ENCODE measurements at regions not wholly inside any gene's neighbourhood (a gene's known extent, or its start where the extent isn't known, plus 50 kb on each side); places are given as distances from the start of the nearest gene placed in this dataset.
"Not testable (repeated sequence)": the region's sequence is repeated elsewhere in the genome, so short reads cannot be mapped to it uniquely, and the experiment has no call there.

DNA sequence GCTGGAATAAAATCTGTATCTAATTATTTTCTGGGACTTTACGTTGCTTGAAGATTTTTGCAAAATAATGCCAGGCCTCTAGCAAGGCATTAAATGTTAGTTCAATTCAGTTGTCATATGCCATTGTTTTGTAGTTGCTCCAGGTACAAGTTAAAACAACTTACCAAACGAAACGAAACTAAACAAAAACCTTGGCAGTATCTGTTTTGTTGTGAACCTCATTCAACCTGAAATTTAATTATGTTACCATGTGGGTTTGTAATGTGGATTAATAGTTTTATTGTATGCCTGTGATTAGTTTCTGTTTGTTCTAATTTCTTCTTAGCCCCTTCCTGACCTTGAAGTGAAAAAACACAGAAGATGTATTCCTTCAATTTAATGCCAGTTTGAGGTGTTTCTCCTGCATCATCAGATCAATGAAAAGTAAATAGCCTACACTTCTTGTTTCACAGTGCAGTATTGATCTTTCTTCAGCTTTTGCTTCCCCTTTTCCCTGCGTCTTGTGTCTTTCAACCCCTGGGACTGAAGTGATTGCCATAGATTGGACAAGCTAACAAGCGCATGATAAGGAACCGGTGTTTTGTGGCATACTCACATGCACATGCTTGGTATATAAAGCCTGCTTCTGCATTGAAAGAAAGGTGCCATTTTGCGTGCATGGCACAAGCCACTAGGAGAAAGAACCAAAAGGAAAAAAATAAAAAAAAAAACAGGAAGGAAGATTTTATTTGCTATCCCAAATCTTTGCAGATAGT, 699.0 kb upstream of the ARRDC3 start:
- FAIRE-seq, result no peak

DNA sequence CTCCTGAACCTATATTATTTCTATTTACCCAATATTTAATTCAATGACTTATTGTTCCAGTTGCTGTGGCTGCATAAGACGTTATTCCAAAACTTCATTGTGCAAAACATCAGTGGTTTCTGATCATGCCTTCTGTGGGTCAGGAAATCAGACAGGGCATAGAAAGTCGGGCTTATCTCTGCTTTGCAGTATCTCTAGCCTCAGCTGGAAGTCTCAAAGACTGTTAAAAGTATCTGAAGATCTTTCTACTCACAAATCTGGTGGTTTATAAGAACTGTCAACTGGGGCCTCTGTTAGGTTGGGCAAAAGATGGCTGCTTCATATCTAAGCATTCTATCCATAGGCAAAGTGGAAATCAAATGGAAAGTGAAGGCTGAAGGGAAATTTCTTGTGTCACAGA, 687.7 kb upstream of the ARRDC3 start:
- no peak for FAIRE-seq

DNA sequence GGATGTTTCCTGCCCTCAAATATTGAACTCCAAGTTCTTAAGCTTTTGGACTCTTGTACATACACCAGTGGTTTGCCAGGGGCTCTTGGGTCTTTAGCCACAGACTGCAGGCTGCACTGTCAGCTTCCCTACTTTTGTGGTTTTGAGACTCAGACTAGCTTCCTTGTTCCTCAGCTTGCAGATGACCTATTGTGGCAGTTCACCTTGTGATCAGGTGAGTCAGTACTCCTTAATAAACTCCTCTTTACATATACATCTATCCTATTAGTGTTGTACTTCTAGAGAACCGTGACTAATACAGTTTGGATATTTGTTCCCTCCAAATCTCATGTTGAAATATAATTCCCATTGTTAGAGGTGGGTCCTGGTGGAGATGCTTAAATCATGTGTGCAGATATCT, 681.9 kb upstream of the ARRDC3 start:
- FAIRE-seq, result no peak

DNA sequence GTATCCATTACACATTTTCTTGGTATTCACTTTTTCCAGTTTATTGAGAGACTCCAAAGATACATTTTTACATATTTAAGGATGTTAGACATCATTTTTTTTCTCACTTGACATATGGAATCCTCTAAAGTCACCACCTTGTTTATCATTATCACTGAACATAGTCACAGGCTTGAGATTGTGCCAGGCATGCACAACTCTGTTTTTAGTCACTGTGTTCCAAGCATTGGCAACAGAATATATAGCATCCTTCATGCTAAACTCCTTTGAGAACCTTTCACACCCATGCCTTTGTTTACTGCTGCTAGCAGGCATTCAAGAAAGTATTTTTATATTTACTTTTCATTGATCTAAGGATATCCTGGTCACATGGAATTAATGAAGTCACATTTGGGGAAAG, 668.6 kb upstream of the ARRDC3 start:
- no peak for FAIRE-seq

DNA sequence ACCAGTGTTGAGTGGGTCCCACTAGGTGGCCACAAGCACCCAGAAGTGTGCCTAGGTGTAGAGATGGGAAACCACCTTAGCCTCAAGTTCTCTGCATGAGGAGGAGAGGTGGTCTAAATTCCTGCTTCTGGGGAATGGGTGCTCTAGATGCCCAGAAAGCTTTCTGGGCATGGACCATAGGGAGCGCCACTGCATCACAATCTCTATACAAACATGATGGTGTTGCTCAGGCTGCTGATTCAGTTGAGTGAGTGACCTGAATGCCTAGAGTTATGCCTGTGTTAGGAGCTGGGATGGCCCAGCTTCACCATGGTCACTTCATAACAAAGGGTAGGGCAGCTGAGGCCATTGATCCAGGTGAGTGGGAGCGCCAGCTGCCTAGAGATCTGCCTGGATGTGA, 667.9 kb upstream of the ARRDC3 start:
- no peak for FAIRE-seq

DNA sequence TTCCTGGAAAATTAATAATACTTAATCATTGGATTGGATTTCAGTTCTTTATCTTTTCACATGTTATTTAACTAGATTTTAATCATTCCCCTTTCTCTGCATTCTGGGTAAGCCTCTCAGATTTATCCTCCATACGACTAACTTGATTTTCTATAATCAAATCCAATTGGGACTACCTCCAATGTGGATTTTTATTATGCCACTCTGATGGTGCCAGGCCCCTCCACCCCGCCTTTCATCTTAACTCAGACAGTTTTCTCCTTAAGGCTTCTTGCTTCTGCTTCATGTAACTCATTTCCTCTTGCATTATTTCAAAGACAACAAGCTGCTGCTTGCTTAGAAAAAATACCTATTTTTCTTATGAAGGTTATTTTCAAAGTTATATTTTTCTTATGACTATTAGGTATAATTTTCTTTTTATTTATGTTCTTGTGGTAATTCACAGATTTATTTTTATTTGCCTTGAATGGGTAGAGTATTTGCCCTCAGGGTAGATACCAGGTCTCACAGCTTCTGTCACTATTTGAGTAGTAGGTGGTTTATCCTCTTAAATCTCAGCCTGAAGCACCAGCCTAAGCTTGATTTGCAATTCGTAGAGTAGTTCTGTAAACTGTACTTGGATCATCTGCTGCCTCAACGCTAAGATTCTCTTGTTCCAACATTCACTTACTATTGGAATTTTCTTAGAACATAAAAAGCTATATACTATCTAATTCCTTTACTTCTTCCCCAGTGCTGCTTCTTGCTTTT, 659.0 kb upstream of the ARRDC3 start:
- peak; percentile 31 for FAIRE-seq

DNA sequence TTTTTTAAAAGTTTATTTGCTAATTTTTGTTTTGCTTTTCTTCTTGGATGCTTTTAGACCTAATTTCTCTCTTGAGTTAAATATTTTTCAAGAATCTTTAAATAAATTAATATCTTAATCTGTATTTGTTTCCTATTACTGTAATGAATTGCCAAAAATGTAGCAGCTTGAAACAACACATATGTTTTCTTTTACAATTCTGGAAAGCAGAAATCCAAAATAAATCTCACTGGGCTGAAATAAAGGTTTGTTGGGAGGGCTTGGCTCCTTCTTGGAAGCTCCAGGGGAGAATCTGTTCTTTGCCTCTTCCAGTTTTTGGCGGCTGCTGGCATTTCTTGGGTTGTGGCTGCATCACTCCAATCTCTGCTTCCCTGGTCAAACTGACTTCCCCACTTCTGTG, 658.1 kb upstream of the ARRDC3 start:
- FAIRE-seq, result peak; percentile 58

DNA sequence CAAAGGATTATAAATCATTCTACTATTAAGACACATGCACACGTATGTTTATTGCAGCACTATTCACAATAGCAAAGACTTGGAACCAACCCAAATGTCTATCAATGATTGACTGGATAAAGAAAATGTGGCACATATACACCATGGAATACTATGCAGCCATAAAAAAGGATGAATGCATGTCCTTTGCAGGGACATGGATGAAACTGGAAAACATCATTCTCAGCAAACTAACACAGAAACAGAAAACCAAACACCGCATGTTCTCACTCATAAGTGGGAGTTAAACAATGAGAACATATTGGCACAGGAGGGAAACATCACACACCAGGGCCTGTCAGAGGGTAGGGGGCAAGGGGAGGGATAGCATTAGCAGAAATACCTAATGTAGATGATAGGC, 646.7 kb upstream of the ARRDC3 start:
- FAIRE-seq, result not testable (repeated sequence)

DNA sequence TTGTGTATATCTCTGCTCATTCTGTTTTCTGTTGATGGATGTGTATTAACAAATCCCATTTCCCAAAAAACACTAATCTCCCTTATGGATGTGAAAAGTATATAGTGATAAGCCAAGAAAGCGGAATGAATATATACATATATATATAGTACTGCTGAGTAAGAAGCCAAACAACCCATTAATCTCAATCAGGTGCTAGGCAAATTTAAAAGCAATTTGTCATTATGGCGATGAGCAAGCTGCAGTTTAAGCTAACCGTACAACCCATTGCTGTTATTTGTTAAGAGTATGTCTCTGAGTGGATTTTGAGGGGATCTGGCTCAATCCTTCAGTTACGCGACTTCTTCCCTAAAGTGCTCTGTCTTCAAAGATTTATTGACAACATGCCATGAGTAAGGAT, 640.4 kb upstream of the ARRDC3 start:
- FAIRE-seq, result no peak

DNA sequence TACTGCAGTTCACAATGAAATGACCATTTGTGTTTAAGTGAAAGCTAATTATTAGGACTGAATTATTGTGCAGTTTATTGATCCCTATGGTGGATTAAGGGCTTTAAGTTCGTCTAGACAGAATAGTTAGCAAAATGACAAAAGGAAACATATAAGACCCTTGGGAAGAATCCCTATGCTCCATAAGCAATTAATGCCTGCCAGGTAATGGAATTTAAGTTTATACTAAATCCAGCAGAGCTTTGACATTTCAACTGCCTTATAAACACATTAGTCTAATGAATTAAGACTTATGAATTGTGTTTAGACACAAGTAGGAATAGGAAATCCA, 640.0 kb upstream of the ARRDC3 start:
- no peak for FAIRE-seq

DNA sequence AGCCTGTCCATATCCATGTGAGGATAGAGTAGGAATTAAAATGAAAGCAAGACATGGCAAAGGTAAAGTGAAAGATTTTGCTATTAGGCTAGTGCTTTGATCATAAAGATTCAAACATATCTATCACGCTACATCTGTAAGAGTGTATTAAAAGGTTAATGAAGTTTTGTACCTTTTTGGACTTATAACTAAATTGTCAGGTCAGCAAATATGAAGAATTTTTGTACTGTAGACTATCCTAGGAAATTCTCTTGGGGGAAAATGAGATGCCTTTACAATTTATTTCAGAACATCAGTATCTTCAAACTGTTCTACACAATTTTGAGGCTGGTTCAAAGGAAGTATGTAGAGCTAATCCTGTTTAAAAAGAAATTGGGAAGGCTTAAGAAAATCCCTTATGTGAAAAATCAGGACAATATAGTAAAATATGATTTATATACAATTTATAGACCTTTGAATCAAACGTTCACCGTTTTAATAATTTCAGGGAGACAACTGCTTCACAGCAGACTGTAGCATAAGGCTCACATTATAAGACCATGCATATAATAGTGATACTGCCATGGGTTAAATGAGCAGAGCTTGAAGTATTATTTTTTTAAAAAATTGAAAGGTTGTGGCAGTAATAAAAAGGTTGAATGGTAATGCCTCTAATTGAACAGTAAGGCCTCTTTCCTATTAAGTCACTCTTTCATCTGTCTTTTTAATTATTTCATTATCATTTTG, 639.5 kb upstream of the ARRDC3 start:
- FAIRE-seq, result no peak

DNA sequence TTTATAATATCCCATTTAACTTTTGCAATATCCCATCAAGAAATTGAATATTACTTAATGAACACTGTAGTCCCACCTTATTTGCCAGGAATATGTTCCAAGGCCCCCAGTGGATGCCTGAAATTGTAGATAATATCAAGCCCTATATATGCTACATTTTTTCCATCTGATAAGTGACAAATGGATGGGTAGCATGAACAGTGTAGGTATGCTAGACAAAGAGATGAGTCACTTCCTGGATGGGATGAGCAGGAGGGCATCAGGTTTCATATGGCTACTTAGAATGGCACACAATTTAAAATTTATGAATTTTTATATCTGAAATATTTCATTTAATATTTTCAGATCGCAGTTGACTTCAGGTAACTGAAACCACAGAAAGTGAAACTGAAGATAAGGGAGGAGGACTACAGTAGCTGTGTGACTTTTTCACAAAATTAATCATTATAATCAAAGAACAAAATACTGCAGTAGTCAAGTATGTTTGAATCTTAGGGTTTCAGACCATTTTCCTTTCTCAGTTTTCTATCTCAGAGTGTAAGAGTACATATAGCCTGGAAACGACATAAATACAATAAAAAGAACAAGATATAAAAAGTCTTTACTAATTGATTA, 636.4 kb upstream of the ARRDC3 start:
- FAIRE-seq, result no peak

DNA sequence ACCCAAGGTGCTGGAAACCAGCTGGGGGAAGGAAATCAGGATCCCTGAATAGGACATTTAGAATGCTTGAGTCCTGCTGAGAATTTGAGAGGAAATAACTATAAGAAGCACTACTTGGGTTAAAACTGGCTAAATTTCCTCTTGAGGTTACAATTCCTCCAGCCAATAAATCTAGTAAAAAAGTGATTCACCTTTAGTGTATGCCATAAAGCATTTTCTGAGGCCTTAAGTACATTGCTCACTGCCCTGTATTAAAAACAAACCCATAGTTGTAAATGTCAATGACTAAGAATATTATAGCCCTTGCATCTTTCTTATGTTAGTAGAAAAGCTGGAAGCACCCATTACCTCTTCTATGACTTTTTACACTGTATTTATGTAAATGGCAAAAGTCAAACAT, 634.7 kb upstream of the ARRDC3 start:
- no peak for FAIRE-seq

DNA sequence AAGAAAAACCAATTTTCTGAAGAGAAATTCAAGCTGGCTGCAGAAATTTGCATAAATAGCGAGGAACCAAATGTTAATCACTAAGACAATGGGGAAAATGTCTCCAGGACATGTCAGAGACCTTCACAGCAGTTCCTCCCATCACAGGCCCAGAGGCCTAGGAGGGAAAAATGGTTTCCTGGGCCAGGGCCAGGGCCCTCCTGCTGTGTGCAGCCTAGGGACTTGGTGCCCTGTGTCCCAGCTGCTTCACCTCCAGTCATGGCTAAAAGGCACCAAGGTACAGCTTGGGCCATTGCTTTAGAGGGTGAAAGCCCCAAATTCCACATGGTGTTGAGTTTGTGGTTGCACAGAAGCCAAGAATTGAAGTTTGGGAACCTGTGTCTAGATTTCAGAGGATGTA, 628.7 kb upstream of the ARRDC3 start:
- not testable (repeated sequence) for FAIRE-seq

DNA sequence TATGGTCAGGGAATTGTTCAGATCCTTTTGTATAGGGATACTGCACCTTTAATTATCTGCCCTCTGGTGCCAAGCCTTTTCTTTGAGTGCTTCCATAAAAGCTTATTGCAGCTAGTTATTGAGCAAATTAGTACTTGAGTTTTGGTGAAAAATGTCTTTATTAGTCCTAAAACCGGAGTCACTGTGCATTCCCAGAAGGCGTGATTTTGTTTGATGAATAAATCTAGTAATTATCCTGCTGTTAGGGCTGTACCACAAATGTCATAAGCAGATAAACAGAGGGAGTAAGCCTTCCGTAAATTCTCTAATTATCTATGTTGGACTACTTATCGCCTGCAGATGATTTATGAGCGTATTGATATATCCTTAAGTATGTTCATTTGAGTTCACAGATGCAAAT, 620.7 kb upstream of the ARRDC3 start:
- no peak for FAIRE-seq

DNA sequence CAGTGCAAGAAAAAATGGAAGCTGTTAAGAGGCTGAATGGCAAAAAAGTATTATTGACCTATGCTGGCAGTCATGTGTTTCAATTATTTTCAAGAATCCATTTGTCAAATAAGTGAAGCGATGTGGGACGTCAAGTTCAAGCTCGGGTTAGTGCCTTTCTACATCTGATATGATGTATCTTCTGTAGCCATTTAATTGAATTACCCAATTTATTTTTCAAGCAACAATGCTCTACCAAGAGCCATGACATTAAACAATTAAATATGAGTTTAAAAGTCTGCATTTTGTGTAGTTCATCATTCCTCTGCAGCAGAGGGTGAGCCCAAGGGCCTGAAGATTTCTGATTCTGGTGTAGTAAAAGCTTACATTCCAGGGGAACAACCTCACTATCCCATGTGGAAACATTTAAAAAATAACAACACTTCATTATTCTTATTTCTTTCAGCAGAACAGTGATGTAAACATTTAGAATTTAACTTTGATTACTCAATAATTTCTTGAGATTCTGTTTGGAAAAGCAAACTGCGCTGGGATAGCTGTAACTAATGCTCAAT, 619.7 kb upstream of the ARRDC3 start:
- no peak for FAIRE-seq

DNA sequence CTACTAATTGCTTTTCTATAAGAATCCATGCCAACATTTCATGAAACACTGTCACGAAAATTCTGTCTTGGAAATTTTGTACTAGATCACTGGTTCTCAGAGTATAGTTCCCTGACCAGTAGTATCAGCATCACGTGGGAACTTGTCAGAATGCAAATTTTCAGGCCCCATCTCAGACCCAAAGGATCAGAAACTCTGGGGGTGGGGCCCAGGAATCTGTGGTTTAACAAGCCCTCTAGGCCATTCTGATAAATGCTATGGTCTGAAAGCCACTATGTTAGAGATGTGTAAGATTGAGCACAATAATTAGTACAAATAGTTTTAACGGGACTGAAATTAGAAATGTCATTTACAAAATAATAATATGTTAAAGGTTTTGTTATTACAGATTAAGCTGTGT, 615.7 kb upstream of the ARRDC3 start:
- no peak for FAIRE-seq

DNA sequence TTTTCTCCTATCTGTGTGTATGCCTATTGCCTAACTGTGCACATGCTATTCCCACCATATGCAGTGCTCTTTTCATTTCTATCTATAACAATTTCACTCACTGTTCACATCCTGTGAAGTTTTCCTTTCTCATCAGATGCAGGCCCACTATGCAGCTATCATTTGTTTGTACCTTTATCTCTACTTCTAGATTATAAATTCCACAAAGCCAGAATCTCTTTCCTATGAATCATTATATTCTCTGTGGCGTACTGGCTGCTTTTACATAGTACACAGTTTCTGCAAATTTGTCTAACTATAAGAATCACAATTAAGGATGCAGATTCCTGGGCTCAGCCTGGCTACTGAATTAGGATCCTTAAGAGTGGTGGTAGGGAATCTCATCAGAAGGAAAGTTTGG, 600.8 kb upstream of the ARRDC3 start:
- FAIRE-seq, result no peak

DNA sequence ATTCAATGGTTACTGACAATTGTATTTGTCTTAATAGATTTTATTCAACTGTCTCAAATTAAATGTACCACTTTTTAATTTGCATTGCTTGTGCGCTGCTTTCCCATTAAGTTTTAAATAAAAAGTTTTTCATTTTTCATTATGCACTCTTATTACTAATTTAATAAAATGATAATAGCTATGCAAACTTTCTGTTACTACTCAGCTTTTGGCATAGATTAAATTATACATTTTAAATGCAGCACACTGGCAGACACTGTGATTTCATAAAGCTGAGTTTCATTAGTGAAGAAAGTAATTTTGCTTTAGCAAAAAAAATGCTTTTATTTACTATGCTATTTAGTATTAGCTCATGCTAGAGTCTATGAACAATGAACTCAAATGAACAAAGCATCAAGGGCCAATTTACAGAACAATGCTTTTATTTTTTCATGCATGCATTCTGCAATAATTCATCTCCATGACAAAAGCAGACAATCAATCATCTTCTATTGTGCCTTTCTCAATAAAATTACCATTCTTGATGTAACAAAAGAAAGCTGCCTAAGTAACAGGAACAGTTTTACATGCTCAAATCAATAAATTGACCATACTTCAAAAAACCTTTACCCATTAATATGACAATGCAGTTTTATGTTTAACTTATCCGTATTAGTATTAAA, 595.2 kb upstream of the ARRDC3 start:
- FAIRE-seq, result peak; percentile 6

DNA sequence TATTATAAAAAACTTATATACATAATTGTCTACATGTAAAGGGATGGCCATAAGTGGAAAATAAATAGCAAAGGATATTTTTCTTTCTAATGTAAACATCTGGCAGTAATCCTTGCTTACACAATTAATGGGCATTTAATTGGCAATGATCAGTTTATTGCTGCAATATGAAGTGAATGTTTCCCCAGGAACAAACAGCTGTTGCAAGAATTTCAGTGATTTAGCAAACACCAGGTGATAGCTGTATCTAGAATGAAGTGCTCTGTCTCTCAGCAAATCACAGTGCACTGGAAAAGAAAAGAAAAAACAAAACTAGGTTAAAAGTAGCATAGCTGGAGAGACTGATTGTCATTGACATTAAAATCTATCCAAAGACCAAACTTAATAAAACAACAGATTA, 594.5 kb upstream of the ARRDC3 start:
- no peak for FAIRE-seq

DNA sequence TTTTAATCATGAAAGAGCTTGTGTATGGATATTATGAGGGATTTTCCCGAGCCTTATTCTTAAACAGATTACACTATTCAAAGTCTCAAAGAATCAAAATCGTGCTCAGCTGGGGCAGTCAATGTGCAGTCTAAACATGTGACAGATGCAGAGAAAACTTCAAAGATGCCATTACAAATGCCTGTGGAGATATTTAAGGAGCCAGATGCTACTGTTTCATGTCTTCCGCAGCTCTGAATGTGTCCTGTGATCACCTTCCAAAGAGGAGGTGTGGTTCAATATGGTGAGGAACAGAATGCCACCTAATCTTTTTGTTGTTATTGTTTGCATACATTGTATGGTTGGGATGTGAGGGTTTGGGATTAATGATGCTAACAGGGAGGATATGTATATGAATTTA, 593.3 kb upstream of the ARRDC3 start:
- FAIRE-seq, result no peak

DNA sequence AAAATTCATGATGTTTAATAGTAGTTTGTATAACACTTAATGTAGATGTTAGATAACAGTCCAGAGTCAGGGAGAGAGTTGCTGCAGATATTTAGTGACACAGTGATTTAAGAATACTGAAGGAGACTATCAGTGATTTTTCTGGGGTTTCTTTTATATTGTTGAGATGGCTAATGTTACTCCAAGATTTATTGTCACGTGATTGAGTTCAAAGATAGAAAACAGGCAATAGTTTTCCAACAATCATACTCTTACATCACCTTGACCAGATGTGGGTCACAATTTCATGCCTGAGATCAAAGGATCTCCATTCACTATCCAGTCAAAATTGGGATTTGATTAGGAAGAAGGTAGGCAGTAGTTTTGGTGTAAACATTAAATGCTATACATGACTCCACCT, 580.0 kb upstream of the ARRDC3 start:
- no peak for FAIRE-seq

DNA sequence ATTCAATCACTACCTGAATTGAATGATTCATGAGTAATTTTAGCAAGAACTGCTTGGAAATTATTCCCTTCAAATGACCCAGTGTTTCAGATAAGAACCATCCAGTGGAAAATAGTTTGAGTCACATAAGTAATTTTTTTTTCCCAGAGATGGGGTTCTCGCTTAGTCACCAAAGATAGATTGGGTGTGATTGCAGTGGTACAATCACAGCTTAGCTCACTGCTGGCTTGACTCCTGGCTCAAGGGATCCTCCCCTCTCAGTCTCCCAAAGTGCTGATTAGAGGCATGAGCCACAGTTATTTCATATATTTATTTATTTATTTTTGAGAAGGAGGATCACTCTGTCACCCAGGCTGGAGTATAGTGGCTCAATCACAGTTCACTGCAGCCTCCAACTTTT, 574.5 kb upstream of the ARRDC3 start:
- no peak for FAIRE-seq
